DOHH2 (cell line): ENCODE measurements at regions not wholly inside any gene's neighbourhood (a gene's known extent, or its start where the extent isn't known, plus 50 kb on each side); places are given as distances from the start of the nearest gene placed in this dataset.

Experiments used
- H3F3A ChIP-seq: fragments of 200-600 bp; sonication (generic), shearing (Covaris generic); 2 replicates; pipeline ENCODE4 v1.6.0; 2016; ENCODE audit warnings: antibody characterized with exemption, mild to moderate bottlenecking; ENCODE audit not compliant: control insufficient read depth, insufficient read depth
- H3K27ac ChIP-seq: fragments of 200-600 bp; sonication (generic); 2 replicates; pipeline ENCODE4 v1.5.1; 2014; ENCODE audit warnings: low read depth, mild to moderate bottlenecking, low read length, moderate library complexity
- H3K27me3 ChIP-seq: fragments of 200-600 bp; sonication (generic); 2 replicates; pipeline ENCODE4 v1.6.1; 2014; ENCODE audit warnings: mild to moderate bottlenecking, low read length, mixed read lengths; ENCODE audit not compliant: control insufficient read depth
- H3K36me3 ChIP-seq: fragments of 200-600 bp; sonication (generic); 2 replicates; pipeline ENCODE4 v1.6.1; 2014; ENCODE audit warnings: mild to moderate bottlenecking, low read length, moderate library complexity, mixed read lengths; ENCODE audit not compliant: control insufficient read depth
- H3K4me1 ChIP-seq: fragments of 200-600 bp; sonication (generic); 2 replicates; pipeline ENCODE4 v1.6.1; 2014; ENCODE audit warnings: mild to moderate bottlenecking, low read length, mixed read lengths; ENCODE audit not compliant: control insufficient read depth
- H3K4me2 ChIP-seq: fragments of 200-600 bp; sonication (generic); 2 replicates; pipeline ENCODE4 v1.6.0; 2014; ENCODE audit warnings: mild to moderate bottlenecking, low read length, moderate library complexity
- H3K4me3 ChIP-seq: fragments of 200-600 bp; sonication (generic); 2 replicates; pipeline ENCODE4 v1.5.1; 2014; ENCODE audit warnings: mild to moderate bottlenecking, low read length, mixed read lengths
- H3K79me2 ChIP-seq: fragments of 200-600 bp; sonication (generic); 2 replicates; pipeline ENCODE4 v1.6.1; 2014; ENCODE audit warnings: mild to moderate bottlenecking, low read length, mixed read lengths; ENCODE audit not compliant: control insufficient read depth
- H3K9me2 ChIP-seq: fragments of 200-600 bp; sonication (generic); replicated peaks from 2 replicates; pipeline ENCODE4 v1.6.1; 2014; ENCODE audit warnings: mild to moderate bottlenecking, low read length, mixed read lengths; ENCODE audit not compliant: control insufficient read depth
- H3K9me3 ChIP-seq: fragments of 200-600 bp; sonication (generic); 2 replicates; pipeline ENCODE4 v1.6.1; 2014; ENCODE audit warnings: antibody characterized with exemption, low read length, mixed read lengths; ENCODE audit not compliant: control insufficient read depth, insufficient read depth
- H4K20me1 ChIP-seq: fragments of 200-600 bp; sonication (generic); 2 replicates; pipeline ENCODE4 v1.6.0; 2014; ENCODE audit warnings: low read depth, mild to moderate bottlenecking, antibody characterized with exemption, low read length, moderate library complexity; ENCODE audit not compliant: control insufficient read depth, insufficient read depth
- CTCF ChIP-seq: fragments of 200-600 bp; sonication (generic); IDR thresholded peaks from one replicate; pipeline ENCODE4 v1.5.1; 2014; ENCODE audit warnings: antibody characterized with exemption, mild to moderate bottlenecking, low read depth, low read length; ENCODE audit not compliant: poor library complexity, severe bottlenecking
- EZH2phosphoT487 ChIP-seq: fragments of 200-600 bp; sonication (generic); IDR thresholded peaks from 2 replicates; pipeline ENCODE4 v1.6.1; 2017; ENCODE audit warnings: borderline replicate concordance, mild to moderate bottlenecking, antibody characterized with exemption, low read length, moderate library complexity, mixed read lengths

GRCh38 chr5:124446120-124446519, 300.3 kb downstream of the ZNF608 start:
- H3K4me2 ChIP-seq = no peak overlapping the region
- H3K27me3 ChIP-seq = no peaks in the 10 kb centered on the region

GRCh38 chr5:124445070-124445619, 301.3 kb downstream of the ZNF608 start:
- no peaks in the 10 kb centered on the region for H3F3A ChIP-seq
- no peaks in the 10 kb centered on the region for H3K36me3 ChIP-seq
- no peaks in the 10 kb centered on the region for H3K79me2 ChIP-seq
- no peaks in the 10 kb centered on the region for H4K20me1 ChIP-seq
- no peak overlapping the region for H3K4me3 ChIP-seq
- no peaks in the 10 kb centered on the region for H3K9me3 ChIP-seq
- H3K4me1 ChIP-seq = peaks cover 11% of the 10 kb centered on the region
- H3K4me2 ChIP-seq = no peak overlapping the region
- no peaks in the 10 kb centered on the region for H3K27me3 ChIP-seq
- no peak overlapping the region for H3K27ac ChIP-seq
- no peak for TF ChIP-seq CTCF
- TF ChIP-seq EZH2phosphoT487 = no peak
- H3K9me2 ChIP-seq = no peaks in the 10 kb centered on the region

More at GRCh38 chr5:124446120-124446519, 300.3 kb downstream of the ZNF608 start:
- Histone ChIP-seq H3K79me2 (no peaks in the 10 kb centered on the region), H3K9me2 (no peaks in the 10 kb centered on the region), H3K36me3 (no peaks in the 10 kb centered on the region), H4K20me1 (no peaks in the 10 kb centered on the region), H3K4me1 (peaks cover 11% of the 10 kb centered on the region), H3K9me3 (no peaks in the 10 kb centered on the region), H3F3A (no peaks in the 10 kb centered on the region), H3K27ac (no peak overlapping the region), H3K4me3 (no peak overlapping the region)
- TF ChIP-seq CTCF (no peak), EZH2phosphoT487 (no peak)

GRCh38 chr5:124444147-124444775, 302.2 kb downstream of the ZNF608 start:
- no peaks in the 10 kb centered on the region for H3K9me2 ChIP-seq
- no peaks in the 10 kb centered on the region for H3F3A ChIP-seq
- no peaks in the 10 kb centered on the region for H3K36me3 ChIP-seq
- peaks cover 14% of the 10 kb centered on the region for H3K4me1 ChIP-seq
- 0 out of 2 replicates have a peak overlapping the region, but pooled peaks have one; percentile 13 for H3K4me3 ChIP-seq
- H3K9me3 ChIP-seq = no peaks in the 10 kb centered on the region
- H3K27me3 ChIP-seq = no peaks in the 10 kb centered on the region
- no peaks in the 10 kb centered on the region for H3K79me2 ChIP-seq
- no peak for TF ChIP-seq EZH2phosphoT487
- no peak for TF ChIP-seq CTCF
- H3K4me2 ChIP-seq = 0 out of 2 replicates have a peak overlapping the region, but pooled peaks have one; percentile 13
- no peaks in the 10 kb centered on the region for H4K20me1 ChIP-seq
- no peak overlapping the region for H3K27ac ChIP-seq
